Osteoblast (primary cell): ENCODE measurements at regions not wholly inside any gene's neighbourhood (a gene's known extent, or its start where the extent isn't known, plus 50 kb on each side); places are given as distances from the start of the nearest gene placed in this dataset.

Experiments used
- DNase-seq: peaks from one replicate; pipeline ENCODE4 v3.0.0; 2011; ENCODE audit warnings: low spot score, mixed read lengths; ENCODE audit not compliant: insufficient read length; ENCODE audit errors: missing footprints
- H2AFZ ChIP-seq: 2 replicates; pipeline ENCODE4 v1.6.0; 2011; ENCODE audit warnings: mild to moderate bottlenecking, low read length
- H3K27ac ChIP-seq: 2 replicates; pipeline ENCODE4 v1.5.1; 2011; ENCODE audit warnings: mild to moderate bottlenecking, low read depth, low read length, moderate library complexity
- H3K27me3 ChIP-seq: 2 replicates; pipeline ENCODE4 v1.6.0; 2012; ENCODE audit warnings: mild to moderate bottlenecking, control low read depth, inconsistent platforms, low read length, moderate library complexity; ENCODE audit not compliant: insufficient read depth
- H3K36me3 ChIP-seq: 2 replicates; pipeline ENCODE4 v1.5.1; 2011; ENCODE audit warnings: mild to moderate bottlenecking, low read length, control low read depth, moderate library complexity; ENCODE audit not compliant: insufficient read depth
- H3K4me1 ChIP-seq: 2 replicates; pipeline ENCODE4 v1.5.1; 2011; ENCODE audit warnings: mild to moderate bottlenecking, low read length, control low read depth, moderate library complexity; ENCODE audit not compliant: insufficient read depth
- H3K4me2 ChIP-seq: 2 replicates; pipeline ENCODE4 v1.6.0; 2011; ENCODE audit warnings: mild to moderate bottlenecking, low read length; ENCODE audit not compliant: insufficient read depth
- H3K4me3 ChIP-seq: fragments of 200-600 bp; sonication (generic); 3 replicates; pipeline ENCODE4 v1.5.1; 2012; ENCODE audit warnings: mild to moderate bottlenecking, low read length, inconsistent platforms; ENCODE audit not compliant: insufficient read depth
- H3K79me2 ChIP-seq: 2 replicates; pipeline ENCODE4 v1.6.0; 2012; ENCODE audit warnings: mild to moderate bottlenecking, low read length, control low read depth, inconsistent platforms; ENCODE audit not compliant: insufficient read depth
- H3K9me3 ChIP-seq: 2 replicates; pipeline ENCODE4 v1.5.1; 2011; ENCODE audit warnings: low read depth, low read length, control low read depth
- H4K20me1 ChIP-seq: 2 replicates; pipeline ENCODE4 v1.6.0; 2012; ENCODE audit warnings: mild to moderate bottlenecking, low read length, control low read depth; ENCODE audit not compliant: insufficient read depth
- TF ChIP-seq, protein P1 (sequence below): IDR thresholded peaks from 2 replicates; pipeline ENCODE4 v1.5.1; 2011; ENCODE audit warnings: mild to moderate bottlenecking, low read depth, low read length, moderate library complexity; ENCODE audit errors: extremely low read depth

DNA sequence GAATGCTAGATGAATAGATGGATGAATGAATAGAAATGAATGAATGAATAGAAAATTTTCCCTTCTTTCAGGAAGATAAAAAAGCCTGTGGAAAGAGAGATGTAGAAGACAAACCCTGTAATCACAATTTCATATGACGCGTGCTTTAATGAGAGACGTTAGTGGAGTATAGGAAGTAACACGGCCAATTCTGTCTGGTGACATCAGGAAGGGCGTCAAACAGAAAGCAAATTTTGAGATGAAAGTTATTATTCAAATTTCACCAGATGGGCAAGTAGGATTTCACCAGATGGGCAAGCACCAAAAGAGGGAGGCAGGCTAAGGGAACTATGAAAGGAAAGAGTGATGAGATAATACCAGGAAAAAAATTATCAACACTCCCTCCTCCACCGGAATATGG is 128.9 kb upstream of the PRSS1 start:
- no peaks in the 10 kb centered on the region for H3K9me3 ChIP-seq
- peaks cover 13% of the 10 kb centered on the region for H3K27me3 ChIP-seq
- H3K4me3 ChIP-seq, result no peak overlapping the region
- no peak overlapping the region for H3K4me2 ChIP-seq
- no peak overlapping the region for H2AFZ ChIP-seq
- no peaks in the 10 kb centered on the region for H3K79me2 ChIP-seq
- H3K4me1 ChIP-seq, result no peaks in the 10 kb centered on the region
- no peaks in the 10 kb centered on the region for H3K36me3 ChIP-seq
- no peak for DNase-seq
- TF ChIP-seq, protein P1, sequence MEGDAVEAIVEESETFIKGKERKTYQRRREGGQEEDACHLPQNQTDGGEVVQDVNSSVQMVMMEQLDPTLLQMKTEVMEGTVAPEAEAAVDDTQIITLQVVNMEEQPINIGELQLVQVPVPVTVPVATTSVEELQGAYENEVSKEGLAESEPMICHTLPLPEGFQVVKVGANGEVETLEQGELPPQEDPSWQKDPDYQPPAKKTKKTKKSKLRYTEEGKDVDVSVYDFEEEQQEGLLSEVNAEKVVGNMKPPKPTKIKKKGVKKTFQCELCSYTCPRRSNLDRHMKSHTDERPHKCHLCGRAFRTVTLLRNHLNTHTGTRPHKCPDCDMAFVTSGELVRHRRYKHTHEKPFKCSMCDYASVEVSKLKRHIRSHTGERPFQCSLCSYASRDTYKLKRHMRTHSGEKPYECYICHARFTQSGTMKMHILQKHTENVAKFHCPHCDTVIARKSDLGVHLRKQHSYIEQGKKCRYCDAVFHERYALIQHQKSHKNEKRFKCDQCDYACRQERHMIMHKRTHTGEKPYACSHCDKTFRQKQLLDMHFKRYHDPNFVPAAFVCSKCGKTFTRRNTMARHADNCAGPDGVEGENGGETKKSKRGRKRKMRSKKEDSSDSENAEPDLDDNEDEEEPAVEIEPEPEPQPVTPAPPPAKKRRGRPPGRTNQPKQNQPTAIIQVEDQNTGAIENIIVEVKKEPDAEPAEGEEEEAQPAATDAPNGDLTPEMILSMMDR, result no peak
- no peaks in the 10 kb centered on the region for H4K20me1 ChIP-seq
- no peak overlapping the region for H3K27ac ChIP-seq

DNA sequence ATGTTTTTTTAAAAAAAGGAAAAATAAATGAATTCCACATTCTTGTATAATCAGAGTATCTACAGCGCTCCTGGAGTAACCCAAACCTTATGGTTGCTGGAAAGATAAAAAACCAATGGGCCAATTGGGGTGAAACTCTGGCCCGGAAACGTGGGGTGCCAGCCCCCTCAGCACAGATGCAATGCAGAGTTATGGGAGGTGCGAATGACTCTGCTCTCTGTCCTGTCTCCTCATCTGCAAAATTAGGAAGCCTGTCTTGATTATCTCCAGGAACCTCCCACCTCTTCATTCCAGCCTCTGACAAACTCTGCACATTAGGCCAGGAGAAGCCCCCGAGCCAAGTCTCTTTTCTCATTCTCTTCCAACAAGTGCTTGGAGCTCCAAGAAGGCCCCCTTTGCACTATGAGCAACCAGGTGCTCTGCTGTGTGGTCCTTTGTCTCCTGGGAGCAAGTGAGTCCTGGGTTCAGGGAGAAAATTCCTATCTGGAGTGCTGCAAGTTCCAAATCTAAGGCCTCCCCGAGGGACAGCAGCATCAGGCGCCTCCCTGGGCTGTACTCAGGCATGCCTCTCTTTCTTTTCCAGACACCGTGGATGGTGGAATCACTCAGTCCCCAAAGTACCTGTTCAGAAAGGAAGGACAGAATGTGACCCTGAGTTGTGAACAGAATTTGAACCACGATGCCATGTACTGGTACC is 130.5 kb upstream of the PRSS1 start:
- TF ChIP-seq, protein P1, result no peak
- Histone ChIP-seq H2AFZ (no peak overlapping the region), H3K4me1 (no peaks in the 10 kb centered on the region), H3K9me3 (no peaks in the 10 kb centered on the region), H4K20me1 (no peaks in the 10 kb centered on the region), H3K79me2 (no peaks in the 10 kb centered on the region), H3K4me2 (no peak overlapping the region), H3K36me3 (no peaks in the 10 kb centered on the region), H3K27ac (no peak overlapping the region), H3K4me3 (no peak overlapping the region), H3K27me3 (peaks cover 14% of the 10 kb centered on the region)
- no peak for DNase-seq

- Histone ChIP-seq H3K4me3 (no peak overlapping the region), H3K27me3 (peaks cover 14% of the 10 kb centered on the region), H2AFZ (no peak overlapping the region), H3K36me3 (no peaks in the 10 kb centered on the region), H3K27ac (no peak overlapping the region), H4K20me1 (no peaks in the 10 kb centered on the region), H3K79me2 (no peaks in the 10 kb centered on the region), H3K9me3 (no peaks in the 10 kb centered on the region), H3K4me2 (no peak overlapping the region), H3K4me1 (no peaks in the 10 kb centered on the region)
- TF ChIP-seq, protein P1, result no peak
- no peak for DNase-seq
Measured at GRCh38 chr7:142616842-142617241, 132.4 kb upstream of the PRSS1 start.

DNA sequence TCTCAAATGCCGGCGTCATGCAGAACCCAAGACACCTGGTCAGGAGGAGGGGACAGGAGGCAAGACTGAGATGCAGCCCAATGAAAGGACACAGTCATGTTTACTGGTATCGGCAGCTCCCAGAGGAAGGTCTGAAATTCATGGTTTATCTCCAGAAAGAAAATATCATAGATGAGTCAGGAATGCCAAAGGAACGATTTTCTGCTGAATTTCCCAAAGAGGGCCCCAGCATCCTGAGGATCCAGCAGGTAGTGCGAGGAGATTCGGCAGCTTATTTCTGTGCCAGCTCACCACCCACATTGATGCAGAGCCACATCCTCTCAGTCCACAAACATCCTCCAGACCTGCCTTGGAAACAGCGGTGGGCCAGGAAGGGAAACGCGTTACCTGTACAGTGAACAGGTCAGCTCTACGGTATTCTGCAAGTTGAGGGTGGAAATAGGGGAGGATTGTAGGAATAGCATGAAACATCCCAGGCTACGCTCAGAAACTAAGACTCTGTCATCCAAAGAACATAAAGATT is 133.1 kb upstream of the PRSS1 start:
- peaks cover 14% of the 10 kb centered on the region for H3K27me3 ChIP-seq
- H3K27ac ChIP-seq, result no peak overlapping the region
- TF ChIP-seq, protein P1, result no peak
- H3K4me2 ChIP-seq, result no peak overlapping the region
- H3K4me3 ChIP-seq, result no peak overlapping the region
- no peaks in the 10 kb centered on the region for H3K79me2 ChIP-seq
- H3K4me1 ChIP-seq, result no peaks in the 10 kb centered on the region
- no peaks in the 10 kb centered on the region for H3K36me3 ChIP-seq
- no peak for DNase-seq
- H2AFZ ChIP-seq, result no peak overlapping the region
- no peaks in the 10 kb centered on the region for H3K9me3 ChIP-seq
- no peaks in the 10 kb centered on the region for H4K20me1 ChIP-seq
